ENCODE measurements at regions not wholly inside any gene's neighbourhood (a gene's known extent, or its start where the extent isn't known, plus 50 kb on each side); places are given as distances from the start of the nearest gene placed in this dataset.

GRCh38 chr11:97656356-97656755 lies 1266.5 kb downstream of the JRKL start:
- no peaks in the 10 kb centered on the region for H3K27me3 Mint-ChIP-seq
- intact Hi-C loops (cut with micrococcal nuclease), result no loop called here

GRCh38 chr11:97657852-97658251 lies 1268.0 kb downstream of the JRKL start:
- H3K27me3 Mint-ChIP-seq, result no peaks in the 10 kb centered on the region
- Histone ChIP-seq H3K27ac (ENCODE audit: low read length in 2 of 2) (no peak overlapping the region), H3K9ac (ENCODE audit: low read length) (no peak overlapping the region), H3K9me3 (ENCODE audit: control extremely low read depth in 1 of 3, control insufficient read depth in 2 of 3, insufficient read depth in 1 of 3, low read length in 2 of 3) (no peaks in the 10 kb centered on the region), H3K36me3 (replicated peaks in 1 of 2; ENCODE audit: control extremely low read depth in 1 of 2, control insufficient read depth in 1 of 2, extremely low read depth in 1 of 2, insufficient read depth in 2 of 2, low read length in 1 of 2) (no peaks in the 10 kb centered on the region), H4K20me1 (ENCODE audit: control insufficient read depth, insufficient read depth, low read length, poor library complexity, severe bottlenecking) (no peaks in the 10 kb centered on the region), H3K4me3 (ENCODE audit: control extremely low read depth in 1 of 5, extremely low read depth in 1 of 5, insufficient read depth in 1 of 5, low read depth in 2 of 5, low read length in 4 of 5) (no peak overlapping the region), H3K27me3 (replicated peaks in 1 of 4; ENCODE audit: control extremely low read depth in 1 of 4, control insufficient read depth in 3 of 4, insufficient read depth in 4 of 4, low read length in 3 of 4) (no peaks in the 10 kb centered on the region), H3K79me2 (ENCODE audit: control insufficient read depth, insufficient read depth, low read length) (no peaks in the 10 kb centered on the region), H2AFZ (ENCODE audit: insufficient read depth, low read depth, low read length, poor library complexity, severe bottlenecking) (no peak overlapping the region), H3K4me2 (replicated peaks; ENCODE audit: low read depth, low read length, poor library complexity, severe bottlenecking) (no peak overlapping the region), H3K4me1 (ENCODE audit: control insufficient read depth in 2 of 2, insufficient read depth in 2 of 2, low read length in 2 of 2) (no peaks in the 10 kb centered on the region)
- H3K4me1 Mint-ChIP-seq, result no peaks in the 10 kb centered on the region
- TF ChIP-seq EZH2 (IDR thresholded peaks at IDR 0.05; ENCODE audit: borderline replicate concordance, insufficient read depth, low read depth, low read length, poor library complexity, severe bottlenecking), result no peak
- TF ChIP-seq CTCF (IDR thresholded peaks at IDR 0.05), result no peak
- ATAC-seq (ENCODE audit: low read depth), result no peak
- WGBS (ENCODE audit: insufficient coverage), result 100% methylated on average over 2 of the region's 7 CpGs
- no peak overlapping the region for H3K4me3 Mint-ChIP-seq
- peaks cover 2% of the 10 kb centered on the region for H3K9me3 Mint-ChIP-seq (ENCODE audit: insufficient read depth)
- intact Hi-C loops (cut with micrococcal nuclease), result no loop called here
- no peak for DNase-seq
- CTCF ChIA-PET, result no interaction called here
- H3K27ac Mint-ChIP-seq, result no peak overlapping the region
- POLR2A ChIA-PET, result no interaction called here

More at GRCh38 chr11:97656356-97656755, 1266.5 kb downstream of the JRKL start:
- Mint-ChIP-seq H3K4me3 (no peak overlapping the region), H3K27ac (no peak overlapping the region), H3K4me1 (no peaks in the 10 kb centered on the region), H3K9me3 (ENCODE audit: insufficient read depth) (no peaks in the 10 kb centered on the region)
- Histone ChIP-seq H4K20me1 (ENCODE audit: control insufficient read depth, insufficient read depth, low read length, poor library complexity, severe bottlenecking) (no peaks in the 10 kb centered on the region), H3K27me3 (replicated peaks in 1 of 4; ENCODE audit: control extremely low read depth in 1 of 4, control insufficient read depth in 3 of 4, insufficient read depth in 4 of 4, low read length in 3 of 4) (no peaks in the 10 kb centered on the region), H3K9ac (ENCODE audit: low read length) (no peak overlapping the region), H3K79me2 (ENCODE audit: control insufficient read depth, insufficient read depth, low read length) (no peaks in the 10 kb centered on the region), H3K9me3 (ENCODE audit: control extremely low read depth in 1 of 3, control insufficient read depth in 2 of 3, insufficient read depth in 1 of 3, low read length in 2 of 3) (peaks cover 0 to 9% (median 0%) of the 10 kb centered on the region in 3 donors), H3K4me2 (replicated peaks; ENCODE audit: low read depth, low read length, poor library complexity, severe bottlenecking) (no peak overlapping the region), H3K4me3 (ENCODE audit: control extremely low read depth in 1 of 5, extremely low read depth in 1 of 5, insufficient read depth in 1 of 5, low read depth in 2 of 5, low read length in 4 of 5) (no peak overlapping the region), H3K4me1 (ENCODE audit: control insufficient read depth in 2 of 2, insufficient read depth in 2 of 2, low read length in 2 of 2) (no peaks in the 10 kb centered on the region), H2AFZ (ENCODE audit: insufficient read depth, low read depth, low read length, poor library complexity, severe bottlenecking) (no peak overlapping the region), H3K27ac (ENCODE audit: low read length in 2 of 2) (no peak overlapping the region), H3K36me3 (replicated peaks in 1 of 2; ENCODE audit: control extremely low read depth in 1 of 2, control insufficient read depth in 1 of 2, extremely low read depth in 1 of 2, insufficient read depth in 2 of 2, low read length in 1 of 2) (no peaks in the 10 kb centered on the region)
- ATAC-seq (ENCODE audit: low read depth) (no peak), DNase-seq (no peak)
- POLR2A ChIA-PET, result no interaction called here
- TF ChIP-seq CTCF (IDR thresholded peaks at IDR 0.05), result no peak
- WGBS (ENCODE audit: insufficient coverage), result no CpG with 5 or more reads among the region's 2 CpGs
- CTCF ChIA-PET, result no interaction called here
